ENCODE measurements at regions not wholly inside any gene's neighbourhood (a gene's known extent, or its start where the extent isn't known, plus 50 kb on each side); places are given as distances from the start of the nearest gene placed in this dataset.

DNA sequence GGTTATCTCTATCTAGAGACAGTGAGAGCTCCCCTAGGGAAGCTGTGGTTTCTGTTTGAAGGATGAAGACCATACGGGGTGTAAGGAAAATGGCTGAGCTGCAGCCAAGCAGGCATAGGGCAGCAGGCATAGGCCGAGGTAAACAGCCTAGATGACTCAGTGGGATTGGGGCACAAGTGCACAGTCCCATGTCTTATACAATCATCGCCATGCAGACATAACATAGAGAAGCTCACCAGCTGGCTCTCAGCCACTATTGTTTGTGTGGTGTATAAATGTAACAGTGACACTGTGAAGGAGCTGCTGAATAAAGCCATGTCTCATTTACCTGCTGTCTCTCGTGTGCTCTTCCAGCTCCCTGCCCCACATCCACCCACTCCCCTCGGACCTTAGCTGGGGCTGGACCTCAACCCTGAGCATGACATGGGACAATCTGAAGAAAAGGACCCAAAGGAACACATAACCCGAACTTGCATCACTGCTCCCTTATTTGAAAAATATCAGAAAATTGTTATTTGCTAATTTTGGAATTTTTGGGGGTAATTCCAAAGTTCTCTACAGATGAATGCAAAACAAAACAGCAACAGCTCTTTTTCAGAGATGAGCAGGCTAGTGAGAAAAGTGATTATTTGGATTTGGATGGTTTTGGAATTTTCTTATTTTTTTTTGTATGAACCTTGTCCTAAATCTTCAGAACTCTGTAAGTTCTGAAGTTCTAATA, 582.7 kb downstream of the REEP3 start:
- no peak for ATAC-seq
- Histone ChIP-seq H3K4me1 (ENCODE audit: low read depth) (no peaks in the 10 kb centered on the region), H3K36me3 (ENCODE audit: low read depth) (no peaks in the 10 kb centered on the region), H3K9me3 (no peaks in the 10 kb centered on the region), H3K4me3 (no peak overlapping the region)
- DNase-seq: no peak
- TF ChIP-seq, protein P1, sequence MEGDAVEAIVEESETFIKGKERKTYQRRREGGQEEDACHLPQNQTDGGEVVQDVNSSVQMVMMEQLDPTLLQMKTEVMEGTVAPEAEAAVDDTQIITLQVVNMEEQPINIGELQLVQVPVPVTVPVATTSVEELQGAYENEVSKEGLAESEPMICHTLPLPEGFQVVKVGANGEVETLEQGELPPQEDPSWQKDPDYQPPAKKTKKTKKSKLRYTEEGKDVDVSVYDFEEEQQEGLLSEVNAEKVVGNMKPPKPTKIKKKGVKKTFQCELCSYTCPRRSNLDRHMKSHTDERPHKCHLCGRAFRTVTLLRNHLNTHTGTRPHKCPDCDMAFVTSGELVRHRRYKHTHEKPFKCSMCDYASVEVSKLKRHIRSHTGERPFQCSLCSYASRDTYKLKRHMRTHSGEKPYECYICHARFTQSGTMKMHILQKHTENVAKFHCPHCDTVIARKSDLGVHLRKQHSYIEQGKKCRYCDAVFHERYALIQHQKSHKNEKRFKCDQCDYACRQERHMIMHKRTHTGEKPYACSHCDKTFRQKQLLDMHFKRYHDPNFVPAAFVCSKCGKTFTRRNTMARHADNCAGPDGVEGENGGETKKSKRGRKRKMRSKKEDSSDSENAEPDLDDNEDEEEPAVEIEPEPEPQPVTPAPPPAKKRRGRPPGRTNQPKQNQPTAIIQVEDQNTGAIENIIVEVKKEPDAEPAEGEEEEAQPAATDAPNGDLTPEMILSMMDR (IDR thresholded peaks at IDR 0.05): no peak
- intact Hi-C loops (cut with DNase I, micrococcal nuclease): no loop called here

DNA sequence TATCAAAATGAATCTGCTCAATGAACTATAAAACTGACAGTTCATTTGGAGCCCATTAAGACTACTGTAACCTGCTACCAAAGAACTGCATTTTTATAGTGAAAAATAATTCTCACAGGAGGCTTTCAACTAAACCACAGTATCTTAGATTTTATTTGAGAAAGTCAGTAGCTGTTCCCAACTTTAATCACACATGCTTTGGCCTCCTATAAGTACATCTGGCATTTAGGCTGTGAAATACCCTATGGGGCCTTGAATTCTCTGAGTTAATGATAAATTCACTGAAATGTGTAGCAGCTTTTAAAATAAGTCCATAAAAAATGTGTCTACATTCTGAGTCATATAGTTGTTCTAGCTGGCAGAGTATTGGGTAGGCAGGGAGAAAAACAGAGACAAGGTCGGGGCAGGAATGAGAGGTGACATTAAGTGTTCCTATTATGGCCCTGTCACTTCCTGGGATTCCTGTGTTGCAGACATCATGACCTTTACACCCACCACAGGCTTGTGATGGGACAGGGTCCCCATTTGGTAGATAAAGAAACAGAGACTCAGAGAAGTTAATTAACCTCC, 588.8 kb downstream of the REEP3 start:
- peak; percentile 78 for ATAC-seq
- intact Hi-C loops (cut with DNase I, micrococcal nuclease): no loop called here
- Histone ChIP-seq H3K4me1 (ENCODE audit: low read depth) (peaks cover 6% of the 10 kb centered on the region), H3K36me3 (ENCODE audit: low read depth) (no peaks in the 10 kb centered on the region), H3K9me3 (no peaks in the 10 kb centered on the region), H3K4me3 (no peak overlapping the region)
- TF ChIP-seq, protein P1 (IDR thresholded peaks at IDR 0.05): no peak
- no peak for DNase-seq

DNA sequence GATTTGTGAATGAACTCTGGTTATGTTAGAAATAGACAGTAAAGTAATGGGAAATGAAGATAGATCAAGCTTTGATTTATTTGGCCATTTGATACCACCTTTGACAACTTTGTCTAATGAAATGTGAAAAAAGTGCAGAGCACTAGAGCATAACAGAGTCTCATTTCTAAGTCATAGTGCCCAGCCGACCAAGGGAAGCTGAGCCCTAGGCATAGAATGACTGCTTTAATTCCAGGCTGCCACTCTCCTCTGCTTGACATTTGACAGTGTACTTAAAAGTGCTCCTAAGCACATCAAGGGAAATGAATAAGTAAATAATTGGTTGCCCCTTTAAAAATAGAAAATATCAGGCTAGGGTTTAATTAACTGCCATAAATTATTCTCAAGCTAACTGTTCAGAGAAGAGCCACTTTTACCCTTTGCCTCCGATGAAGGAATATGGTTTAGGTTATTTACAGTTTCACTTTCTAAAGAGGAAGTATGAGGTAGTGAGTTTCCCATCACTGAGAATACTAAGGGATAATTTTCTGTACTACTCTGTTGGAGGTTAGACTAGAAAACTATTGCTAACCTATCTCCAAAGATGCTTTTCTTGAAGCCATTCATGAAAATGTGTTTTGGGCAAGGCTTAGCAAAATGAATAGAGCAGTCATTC, 591.6 kb downstream of the REEP3 start:
- Histone ChIP-seq H3K4me3 (no peak overlapping the region), H3K9me3 (no peaks in the 10 kb centered on the region), H3K4me1 (ENCODE audit: low read depth) (peaks cover 6% of the 10 kb centered on the region), H3K36me3 (ENCODE audit: low read depth) (no peaks in the 10 kb centered on the region)
- TF ChIP-seq, protein P1 (IDR thresholded peaks at IDR 0.05): no peak
- ATAC-seq: peak; percentile 37
- DNase-seq: no peak
- intact Hi-C loops (cut with DNase I, micrococcal nuclease): no loop called here

DNA sequence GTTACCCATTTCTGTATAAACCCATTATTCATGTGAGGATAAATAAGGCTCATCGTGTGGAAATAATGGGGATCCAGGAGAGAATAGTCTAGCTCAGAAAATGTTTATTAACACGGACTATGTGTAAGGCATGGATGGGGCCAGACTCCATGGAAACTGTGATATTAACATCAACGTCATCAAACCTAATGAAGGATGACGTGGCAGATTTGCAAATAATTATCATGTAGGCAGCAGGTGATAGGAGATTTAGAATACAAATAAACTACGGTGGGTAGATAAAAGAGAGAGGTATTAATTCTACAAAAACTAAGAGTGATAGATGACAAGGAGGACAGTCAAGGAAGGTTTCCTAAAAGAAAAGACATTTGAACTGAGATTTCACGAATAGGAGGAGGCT, 592.2 kb downstream of the REEP3 start:
- ATAC-seq (no peak), DNase-seq (no peak)
- TF ChIP-seq, protein P1 (IDR thresholded peaks at IDR 0.05): no peak
- intact Hi-C loops (cut with DNase I, micrococcal nuclease): no loop called here
- no peaks in the 10 kb centered on the region for H3K9me3 ChIP-seq
- no peaks in the 10 kb centered on the region for H3K36me3 ChIP-seq (ENCODE audit: low read depth)
- peaks cover 6% of the 10 kb centered on the region for H3K4me1 ChIP-seq (ENCODE audit: low read depth)
- H3K4me3 ChIP-seq: no peak overlapping the region

DNA sequence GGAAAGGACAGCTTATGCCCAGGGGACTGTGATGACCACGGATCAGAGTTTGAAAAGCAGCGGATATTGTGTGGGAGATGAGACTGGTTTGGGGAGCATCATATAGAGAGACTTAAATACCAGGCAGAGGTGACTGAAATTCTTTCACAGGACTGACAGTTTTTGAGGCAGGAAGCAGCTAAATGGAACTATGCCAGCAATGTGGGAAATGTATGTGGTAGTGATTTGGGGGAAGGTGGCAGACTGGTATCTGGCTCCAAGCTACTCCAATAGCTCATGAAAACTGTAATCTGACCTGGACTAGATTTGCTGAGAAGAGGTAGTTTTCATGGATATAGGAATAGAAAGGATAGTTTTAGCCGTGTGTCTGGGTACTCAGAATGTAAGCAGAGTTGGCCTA, 592.6 kb downstream of the REEP3 start:
- H3K4me3 ChIP-seq: no peak overlapping the region
- intact Hi-C loops (cut with DNase I, micrococcal nuclease): no loop called here
- TF ChIP-seq, protein P1 (IDR thresholded peaks at IDR 0.05): no peak
- no peak for DNase-seq
- H3K36me3 ChIP-seq (ENCODE audit: low read depth): no peaks in the 10 kb centered on the region
- no peak for ATAC-seq
- H3K9me3 ChIP-seq: no peaks in the 10 kb centered on the region
- H3K4me1 ChIP-seq (ENCODE audit: low read depth): peaks cover 6% of the 10 kb centered on the region
